ENCODE measurements at regions not wholly inside any gene's neighbourhood (a gene's known extent, or its start where the extent isn't known, plus 50 kb on each side); places are given as distances from the start of the nearest gene placed in this dataset.

DNA sequence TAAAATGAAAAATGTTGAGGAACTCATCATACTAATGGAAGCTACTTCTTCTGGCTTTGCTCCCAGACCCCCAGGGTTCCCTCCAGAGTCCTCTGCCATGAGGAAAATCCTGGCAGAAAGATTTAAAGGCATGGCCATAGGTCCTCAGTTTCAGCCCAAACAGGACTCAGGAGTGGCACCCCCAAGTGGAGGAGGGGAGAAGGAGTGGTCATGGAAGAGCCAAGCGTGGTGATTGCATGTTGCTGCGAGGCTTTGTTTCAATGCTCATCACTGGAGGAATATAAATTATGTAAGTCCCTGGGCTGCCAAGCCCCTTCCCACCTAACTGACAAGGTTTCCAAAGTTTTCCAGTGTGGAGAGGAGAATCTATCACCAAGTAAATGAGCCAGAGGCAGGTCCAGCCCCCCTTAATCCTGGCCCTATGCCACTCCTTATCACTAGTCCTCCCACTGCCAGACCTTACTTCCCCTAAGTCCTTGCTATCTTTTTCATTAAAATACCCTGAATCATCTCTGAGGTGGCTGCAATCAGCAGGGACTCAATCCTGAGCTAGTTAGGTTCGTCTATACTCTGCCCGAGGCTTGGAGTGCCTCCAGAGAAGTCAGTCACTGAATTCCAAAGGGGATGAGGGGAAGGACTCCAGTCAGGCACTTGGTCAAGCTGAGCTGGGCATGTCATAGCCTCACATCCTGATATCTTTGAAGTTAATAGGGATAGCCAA lies 70.7 kb upstream of the TAF1L start:
- 60 to 66% methylated on average over 4 of the region's 4 CpGs for WGBS, 2 donors

DNA sequence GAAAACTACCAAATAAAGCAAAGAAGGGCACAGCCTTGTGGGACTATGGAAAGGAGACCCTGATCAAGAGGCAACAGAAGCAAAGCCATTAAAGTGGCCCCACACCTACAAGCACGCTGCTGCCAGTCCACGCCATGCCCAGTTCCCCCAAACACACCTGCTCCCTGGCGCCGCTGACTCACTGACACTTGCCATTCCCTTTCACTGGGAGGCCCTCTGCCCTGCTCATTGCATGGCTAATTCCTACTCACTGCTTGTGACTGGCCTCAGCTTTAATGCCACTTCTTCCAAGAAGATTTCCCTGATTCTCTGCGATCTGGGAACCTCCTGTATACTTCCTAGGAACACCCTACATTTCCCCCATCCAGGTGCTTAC lies 71.2 kb upstream of the TAF1L start:
- H3K36me3 ChIP-seq = no peaks in the 10 kb centered on the region
- DNase-seq (ENCODE audit: low spot score in 2 of 2) = no peak
- H3K4me1 ChIP-seq = no peaks in the 10 kb centered on the region
- H3K4me3 ChIP-seq = no peak overlapping the region
- 90 to 96% methylated on average over 5 of the region's 5 CpGs for WGBS, 2 donors
- no peaks in the 10 kb centered on the region for H3K9me3 ChIP-seq
- no peaks in the 10 kb centered on the region for H3K27me3 ChIP-seq
- no peak overlapping the region for H3K27ac ChIP-seq
- no peak for TF ChIP-seq POLR2A (IDR thresholded peaks at IDR 0.05)
- TF ChIP-seq EP300 (IDR thresholded peaks at IDR 0.05) = no peak
- TF ChIP-seq, protein P1, sequence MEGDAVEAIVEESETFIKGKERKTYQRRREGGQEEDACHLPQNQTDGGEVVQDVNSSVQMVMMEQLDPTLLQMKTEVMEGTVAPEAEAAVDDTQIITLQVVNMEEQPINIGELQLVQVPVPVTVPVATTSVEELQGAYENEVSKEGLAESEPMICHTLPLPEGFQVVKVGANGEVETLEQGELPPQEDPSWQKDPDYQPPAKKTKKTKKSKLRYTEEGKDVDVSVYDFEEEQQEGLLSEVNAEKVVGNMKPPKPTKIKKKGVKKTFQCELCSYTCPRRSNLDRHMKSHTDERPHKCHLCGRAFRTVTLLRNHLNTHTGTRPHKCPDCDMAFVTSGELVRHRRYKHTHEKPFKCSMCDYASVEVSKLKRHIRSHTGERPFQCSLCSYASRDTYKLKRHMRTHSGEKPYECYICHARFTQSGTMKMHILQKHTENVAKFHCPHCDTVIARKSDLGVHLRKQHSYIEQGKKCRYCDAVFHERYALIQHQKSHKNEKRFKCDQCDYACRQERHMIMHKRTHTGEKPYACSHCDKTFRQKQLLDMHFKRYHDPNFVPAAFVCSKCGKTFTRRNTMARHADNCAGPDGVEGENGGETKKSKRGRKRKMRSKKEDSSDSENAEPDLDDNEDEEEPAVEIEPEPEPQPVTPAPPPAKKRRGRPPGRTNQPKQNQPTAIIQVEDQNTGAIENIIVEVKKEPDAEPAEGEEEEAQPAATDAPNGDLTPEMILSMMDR (IDR thresholded peaks at IDR 0.05) = no peak

More for the DNA sequence above, 70.7 kb upstream of the TAF1L start:
- TF ChIP-seq, protein P1 (IDR thresholded peaks at IDR 0.05) = no peak
- TF ChIP-seq POLR2A (IDR thresholded peaks at IDR 0.05) = no peak
- Histone ChIP-seq H3K4me1 (no peaks in the 10 kb centered on the region), H3K9me3 (no peaks in the 10 kb centered on the region), H3K27me3 (no peaks in the 10 kb centered on the region), H3K27ac (no peak overlapping the region), H3K36me3 (no peaks in the 10 kb centered on the region), H3K4me3 (no peak overlapping the region)
- DNase-seq (ENCODE audit: low spot score in 2 of 2) = no peak

DNA sequence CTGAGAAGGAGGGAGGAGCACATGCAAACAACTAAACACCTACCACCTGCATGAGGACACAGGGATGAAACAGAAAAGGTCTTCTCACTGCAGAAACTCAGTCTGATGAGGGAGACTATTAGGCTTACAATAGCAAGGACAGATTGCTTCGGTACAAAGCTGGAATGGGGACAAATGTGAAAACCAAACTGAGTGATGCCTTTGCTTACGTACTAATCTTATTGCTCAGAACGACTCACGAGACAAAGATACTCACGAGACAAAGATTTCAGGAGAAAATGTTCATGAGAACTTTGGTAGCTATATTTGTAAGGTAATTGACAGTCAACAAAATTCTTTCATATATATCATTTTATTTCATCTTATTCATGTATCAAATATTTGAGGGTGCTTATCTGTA lies 71.9 kb upstream of the TAF1L start:
- Histone ChIP-seq H3K9me3 (no peaks in the 10 kb centered on the region), H3K4me1 (no peaks in the 10 kb centered on the region), H3K27ac (no peak overlapping the region), H3K36me3 (no peaks in the 10 kb centered on the region), H3K27me3 (no peaks in the 10 kb centered on the region), H3K4me3 (no peak overlapping the region)
- DNase-seq (ENCODE audit: low spot score in 2 of 2) = no peak
- 88 to 92% methylated on average over 5 of the region's 5 CpGs for WGBS, 2 donors
- TF ChIP-seq, protein P1 (IDR thresholded peaks at IDR 0.05) = no peak
- no peak for TF ChIP-seq EP300 (IDR thresholded peaks at IDR 0.05)
- no peak for TF ChIP-seq POLR2A (IDR thresholded peaks at IDR 0.05)

DNA sequence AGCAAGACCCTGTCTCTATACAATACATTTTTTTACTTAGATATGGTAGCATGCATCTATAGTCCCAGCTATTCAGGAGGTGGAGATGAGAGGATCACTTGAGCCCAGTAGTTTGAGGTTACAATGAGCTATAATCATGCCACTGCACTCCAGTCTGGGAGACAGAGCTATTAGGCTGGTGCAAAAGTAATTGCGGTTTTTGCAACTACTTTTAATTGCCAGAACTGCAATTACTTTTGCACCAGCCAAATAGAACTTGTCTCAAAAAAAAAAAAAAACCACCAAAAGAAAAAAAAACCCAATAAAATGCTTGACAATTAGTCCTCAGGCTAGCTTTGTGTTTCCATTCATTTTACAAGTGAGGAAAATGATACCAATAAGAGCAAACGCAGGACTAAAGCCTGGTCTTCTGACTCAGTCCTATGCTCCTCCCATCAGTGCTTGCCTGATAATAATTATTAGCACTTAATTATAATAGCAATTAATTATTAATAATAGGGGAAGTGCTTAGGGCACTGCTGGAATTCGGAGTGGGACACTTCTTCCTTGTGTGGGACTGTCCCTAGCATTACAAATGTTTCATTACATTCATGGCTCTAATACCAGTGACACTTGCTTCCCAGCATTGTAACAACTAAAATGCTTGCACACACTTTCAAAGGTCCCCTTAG lies 73.1 kb upstream of the TAF1L start:
- 59 to 62% methylated on average over 3 of the region's 3 CpGs for WGBS, 2 donors
- Histone ChIP-seq H3K4me1 (no peaks in the 10 kb centered on the region), H3K27ac (no peak overlapping the region), H3K36me3 (no peaks in the 10 kb centered on the region), H3K4me3 (no peak overlapping the region), H3K27me3 (no peaks in the 10 kb centered on the region), H3K9me3 (no peaks in the 10 kb centered on the region)
- DNase-seq (ENCODE audit: low spot score in 2 of 2) = no peak
- TF ChIP-seq, protein P1 (IDR thresholded peaks at IDR 0.05) = no peak

DNA sequence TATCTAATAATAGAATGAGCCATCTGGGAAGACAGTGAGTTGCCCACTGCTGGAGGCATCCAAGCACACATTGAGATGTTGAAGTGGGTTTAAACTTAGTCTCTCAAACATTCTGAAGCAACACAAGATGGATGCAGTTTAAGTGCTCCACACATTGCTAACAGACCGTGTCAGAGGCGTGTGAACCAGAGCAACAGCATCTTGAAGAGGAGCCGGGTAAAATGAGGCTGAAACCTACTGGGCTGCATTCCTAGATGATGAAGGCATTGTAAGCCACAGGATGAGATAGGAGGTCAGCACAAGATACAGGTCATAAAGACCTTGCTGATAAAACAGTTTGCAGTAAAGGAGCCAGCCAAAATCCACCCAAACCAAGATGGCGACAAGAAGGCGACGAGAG lies 73.5 kb upstream of the TMEM215 start:
- 85 to 96% methylated on average over 6 of the region's 6 CpGs for WGBS, 2 donors
- H3K4me1 ChIP-seq = no peaks in the 10 kb centered on the region
- no peak overlapping the region for H3K27ac ChIP-seq
- no peaks in the 10 kb centered on the region for H3K27me3 ChIP-seq
- H3K4me3 ChIP-seq = no peak overlapping the region
- no peaks in the 10 kb centered on the region for H3K9me3 ChIP-seq
- no peaks in the 10 kb centered on the region for H3K36me3 ChIP-seq
- DNase-seq (ENCODE audit: low spot score in 2 of 2) = no peak
- TF ChIP-seq, protein P1 (IDR thresholded peaks at IDR 0.05) = no peak

All from tibial nerve (tissue), 4 donors.